Motor neuron (in vitro differentiated cells): ENCODE measurements at regions not wholly inside any gene's neighbourhood (a gene's known extent, or its start where the extent isn't known, plus 50 kb on each side); places are given as distances from the start of the nearest gene placed in this dataset.
"Not testable (repeated sequence)": the region's sequence is repeated elsewhere in the genome, so short reads cannot be mapped to it uniquely, and the experiment has no call there.

ENCODE experiments used
- ATAC-seq, 8 experiments: fragments of 200-7000 bp; cut with Tn5 transposase; replicated peaks in 6 of 8; 2 replicates each; pipeline ENCODE4 v1.8.0; 2021; ENCODE audit warnings: mild to moderate bottlenecking in 8 of 8, moderate library complexity in 8 of 8
- H3K27ac ChIP-seq, 2 donors: fragments of 250-450 bp; sonication (Bioruptor Pico); 2 replicates each; pipeline ENCODE4 v1.9.0; 2021; ENCODE audit warnings: antibody characterized with exemption in 2 of 2, mild to moderate bottlenecking in 2 of 2, moderate library complexity in 1 of 2
- H3K4me1 ChIP-seq, 2 donors: fragments of 250-450 bp; sonication (Bioruptor Pico); replicated peaks in 1 of 2; 2 replicates each; pipeline ENCODE4 v1.6.1; 2021; ENCODE audit warnings: antibody characterized with exemption in 2 of 2, mild to moderate bottlenecking in 2 of 2, moderate library complexity in 1 of 2
- H3K4me3 ChIP-seq, 5 donors: fragments of 250-450 bp; sonication (Bioruptor Pico); 2 replicates each; pipeline ENCODE4 v1.9.0; 2021; ENCODE audit warnings: antibody characterized with exemption in 5 of 5, mild to moderate bottlenecking in 5 of 5, moderate library complexity in 4 of 5
- WGBS, 10 experiments: fragments of 450-650 bp; shearing (Covaris generic); methylation state at CpG; one replicate each; pipeline ENCODE4 v1.0.0; 2022; 5-methylcytosine and 5-hydroxymethylcytosine counted together
- in situ Hi-C, 9 experiments: fragments of 400-800 bp; cut with MboI; loops; one replicate each; pipeline ENCODE4 v1.15.0; 2021; ENCODE audit warnings: low sequenced_read_pairs in 9 of 9, low pct_unique_long_range_greater_than_20kb in 2 of 9; ENCODE audit not compliant: unreplicated experiment in 9 of 9

DNA sequence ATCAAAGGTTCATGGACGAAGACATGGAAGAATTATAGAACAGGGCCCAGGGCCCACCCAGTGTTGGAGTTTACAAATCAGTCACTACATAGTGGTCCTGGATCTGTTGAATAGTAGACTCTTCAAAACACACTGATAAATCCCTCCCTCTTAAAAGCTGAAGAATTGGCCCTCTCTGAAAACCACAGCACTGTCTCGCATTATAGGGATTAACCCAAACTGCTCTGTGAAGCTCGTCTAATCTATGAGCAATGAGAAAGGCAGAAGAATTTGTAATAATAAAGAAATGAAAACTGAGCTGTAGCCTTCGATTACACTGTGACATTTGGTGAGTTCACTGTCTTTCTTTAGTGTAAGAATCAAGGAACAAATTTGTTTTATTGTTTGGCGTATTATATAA is 92.5 kb upstream of the ZFP42 start:
- no peak for ATAC-seq
- WGBS, 10 experiments, result 3 to 96% (median 65%) methylated on average over 2 to 5 of the region's 5 CpGs; no CpG with 5 or more reads in 1 of the 10 experiments
- in situ Hi-C loops, result no loop called here
- Histone ChIP-seq H3K4me3 (no peak overlapping the region), H3K27ac (no peak overlapping the region), H3K4me1 (no peaks in the 10 kb centered on the region)

GRCh38 chr4:187903700-187904099 is 91.9 kb upstream of the ZFP42 start:
- WGBS, 10 experiments, result 0 to 91% (median 58%) methylated on average over 1 of the region's 1 CpG; no CpG with 5 or more reads in 2 of the 10 experiments
- Histone ChIP-seq H3K27ac (no peak overlapping the region), H3K4me1 (no peaks in the 10 kb centered on the region), H3K4me3 (no peak overlapping the region)
- in situ Hi-C loops, result no loop called here
- ATAC-seq, result no peak

GRCh38 chr4:187908079-187908561 is 87.5 kb upstream of the ZFP42 start:
- in situ Hi-C loops, result no loop called here
- WGBS, 10 experiments, result 14 to 96% (median 60%) methylated on average over 1 to 6 of the region's 6 CpGs; no CpG with 5 or more reads in 5 of the 10 experiments
- H3K4me3 ChIP-seq, result no peak overlapping the region
- ATAC-seq, result peak in 1 of 8 experiments; percentile 27
- H3K4me1 ChIP-seq, result no peaks in the 10 kb centered on the region
- H3K27ac ChIP-seq, result no peak overlapping the region

DNA sequence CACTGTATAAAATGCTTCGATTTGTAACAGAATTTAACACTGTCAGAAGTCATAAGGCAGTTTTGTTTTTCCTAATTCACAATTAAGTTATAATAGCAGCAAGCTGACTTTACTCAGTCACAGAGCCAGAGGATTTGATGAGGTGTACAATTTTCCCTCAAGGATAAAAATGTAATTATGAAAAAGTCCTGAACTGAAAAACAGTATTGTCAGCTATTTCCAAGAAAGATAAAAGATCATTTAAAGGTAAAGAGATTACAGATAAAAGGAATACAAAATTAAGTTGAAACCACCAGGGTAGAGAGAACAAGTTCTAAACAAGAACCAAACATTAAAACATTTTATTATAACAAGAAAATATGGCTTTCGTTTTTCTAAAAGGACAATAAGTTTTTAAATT is 86.8 kb upstream of the ZFP42 start:
- H3K27ac ChIP-seq, result no peak overlapping the region
- no peak overlapping the region for H3K4me3 ChIP-seq
- ATAC-seq, result no peak
- 0 to 74% (median 47%) methylated on average over 1 to 2 of the region's 2 CpGs for WGBS, 10 experiments
- no peaks in the 10 kb centered on the region for H3K4me1 ChIP-seq
- in situ Hi-C loops, result no loop called here

DNA sequence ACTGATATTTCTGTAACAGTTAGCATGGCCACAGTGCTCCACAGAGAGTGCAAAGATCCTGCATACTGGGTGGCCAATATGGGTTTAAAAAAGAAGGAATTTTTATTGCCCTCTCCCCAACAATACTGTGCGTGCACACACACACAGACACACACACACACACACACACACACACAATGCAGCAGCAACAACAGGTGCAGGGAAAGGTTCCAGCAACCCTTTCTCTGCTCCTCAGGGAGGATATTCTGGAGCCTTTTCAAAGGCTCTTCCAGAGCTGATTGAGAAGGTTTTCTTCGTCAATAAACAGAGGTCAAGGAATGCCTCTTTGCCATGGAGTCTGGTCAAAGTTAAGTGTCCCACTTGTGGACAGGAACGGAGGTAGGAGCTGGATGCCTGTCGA is 84.8 kb upstream of the ZFP42 start:
- no peak overlapping the region for H3K4me3 ChIP-seq
- in situ Hi-C loops, result no loop called here
- no peak overlapping the region for H3K27ac ChIP-seq
- ATAC-seq, result peak in 1 of 8 experiments; percentile 39
- peaks cover 0 to under 1% of the 10 kb centered on the region in 2 donors for H3K4me1 ChIP-seq
- WGBS, 10 experiments, result 6 to 90% (median 60%) methylated on average over 2 to 4 of the region's 4 CpGs; no CpG with 5 or more reads in 3 of the 10 experiments

GRCh38 chr4:187915406-187915805 is 80.2 kb upstream of the ZFP42 start:
- H3K4me3 ChIP-seq, H3K4me1 ChIP-seq, H3K27ac ChIP-seq, in situ Hi-C loops, ATAC-seq: not testable (repeated sequence)
- 0 to 100% (median 86%) methylated on average over 1 to 5 of the region's 5 CpGs; no CpG with 5 or more reads in 2 of the 10 experiments for WGBS, 10 experiments

DNA sequence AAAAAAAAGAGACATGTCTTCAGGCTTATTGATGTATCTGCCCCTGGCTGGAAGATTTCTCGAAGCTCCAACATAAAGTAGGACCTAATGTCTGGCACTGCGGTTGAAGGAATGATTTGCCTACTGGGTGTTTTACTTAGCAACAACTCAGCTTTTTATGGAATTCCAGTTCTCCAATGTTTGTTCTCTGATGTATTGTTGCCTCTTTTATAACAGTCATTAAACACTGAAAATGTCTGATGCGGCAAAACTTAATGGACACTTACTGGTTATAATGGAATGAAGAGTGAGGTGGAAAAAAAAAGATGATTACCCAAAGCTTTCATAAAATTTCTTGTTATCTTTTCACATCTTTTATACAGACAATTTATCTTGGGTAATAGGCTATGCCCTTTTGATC is 75.6 kb upstream of the ZFP42 start:
- H3K27ac ChIP-seq, result no peak overlapping the region
- 44 to 100% (median 87%) methylated on average over 1 to 3 of the region's 3 CpGs; no CpG with 5 or more reads in 2 of the 10 experiments for whole genome bisulfite sequencing, 10 experiments
- in situ Hi-C loops, result no loop called here
- no peak overlapping the region for H3K4me3 ChIP-seq
- no peak for ATAC-seq
- H3K4me1 ChIP-seq, result peaks cover 3 to 5% of the 10 kb centered on the region in 2 donors

GRCh38 chr4:187921946-187922623 is 73.5 kb upstream of the ZFP42 start:
- no peak overlapping the region for H3K27ac ChIP-seq
- ATAC-seq, result no peak
- in situ Hi-C loops, result no loop called here
- H3K4me1 ChIP-seq, result no peaks in the 10 kb centered on the region
- 0 to 100% (median 68%) methylated on average over 1 to 8 of the region's 8 CpGs for WGBS, 10 experiments
- H3K4me3 ChIP-seq, result no peak overlapping the region

- H3K4me1 ChIP-seq, result no peaks in the 10 kb centered on the region
- in situ Hi-C loops, result no loop called here
- WGBS, 10 experiments, result 10 to 100% (median 59%) methylated on average over 1 to 4 of the region's 7 CpGs; no CpG with 5 or more reads in 6 of the 10 experiments
- no peak overlapping the region for H3K27ac ChIP-seq
- no peak for ATAC-seq
- no peak overlapping the region for H3K4me3 ChIP-seq
These were observed 66.5 kb upstream of the ZFP42 start for GRCh38 chr4:187929024-187929423.

- no peak for ATAC-seq
- Histone ChIP-seq H3K27ac (no peak overlapping the region), H3K4me1 (peaks cover 0 to 4% of the 10 kb centered on the region in 2 donors), H3K4me3 (no peak overlapping the region)
- in situ Hi-C loops, result no loop called here
- 0 to 100% (median 72%) methylated on average over 1 to 3 of the region's 3 CpGs for WGBS, 10 experiments
These were observed 60.8 kb upstream of the ZFP42 start for GRCh38 chr4:187934766-187935165.

- ATAC-seq, result no peak
- 60 to 90% (median 80%) methylated on average over 1 to 3 of the region's 25 CpGs; no CpG with 5 or more reads in 5 of the 10 experiments for WGBS, 10 experiments
- in situ Hi-C loops, result no loop called here
- H3K4me1 ChIP-seq, result peaks cover 0 to 7% of the 10 kb centered on the region in 2 donors
- H3K4me3 ChIP-seq, result no peak overlapping the region
- no peak overlapping the region for H3K27ac ChIP-seq
These were observed 58.0 kb upstream of the ZFP42 start for GRCh38 chr4:187937557-187937956.

- WGBS, 10 experiments, result 24 to 100% (median 88%) methylated on average over 2 to 5 of the region's 8 CpGs; no CpG with 5 or more reads in 3 of the 10 experiments
- peak in 1 of 8 experiments; percentile 19 for ATAC-seq
- in situ Hi-C loops, result no loop called here
- peaks cover 0 to 6% of the 10 kb centered on the region in 2 donors for H3K4me1 ChIP-seq
- no peak overlapping the region for H3K27ac ChIP-seq
- H3K4me3 ChIP-seq, result no peak overlapping the region
These were observed 55.3 kb upstream of the ZFP42 start for GRCh38 chr4:187940299-187940698.

- Histone ChIP-seq H3K27ac (no peak overlapping the region), H3K4me3 (no peak overlapping the region), H3K4me1 (peaks cover 0 to 6% of the 10 kb centered on the region in 2 donors)
- ATAC-seq, result no peak
- WGBS, 10 experiments, result 28 to 98% (median 83%) methylated on average over 1 to 6 of the region's 6 CpGs
- in situ Hi-C loops, result no loop called here
These were observed 52.6 kb upstream of the ZFP42 start for GRCh38 chr4:187942968-187943367.

GRCh38 chr4:187944179-187944578 is 51.4 kb upstream of the ZFP42 start:
- no peak for ATAC-seq
- in situ Hi-C loops, result no loop called here
- peaks cover 0 to 6% of the 10 kb centered on the region in 2 donors for H3K4me1 ChIP-seq
- 40 to 93% (median 72%) methylated on average over 3 to 6 of the region's 7 CpGs; no CpG with 5 or more reads in 5 of the 10 experiments for WGBS, 10 experiments
- no peak overlapping the region for H3K4me3 ChIP-seq
- H3K27ac ChIP-seq, result no peak overlapping the region
